ENCODE measurements at regions not wholly inside any gene's neighbourhood (a gene's known extent, or its start where the extent isn't known, plus 50 kb on each side); places are given as distances from the start of the nearest gene placed in this dataset.
"Not testable (repeated sequence)": the region's sequence is repeated elsewhere in the genome, so short reads cannot be mapped to it uniquely, and the experiment has no call there.

GRCh38 chr19:5245631-5246553, 94.7 kb downstream of the PTPRS start:
- Histone ChIP-seq H3K27ac (no peak overlapping the region), H3K4me3 (ENCODE audit: low read depth, low read length) (no peak overlapping the region), H3K9me3 (ENCODE audit: control insufficient read depth, low read length) (no peaks in the 10 kb centered on the region), H3K4me1 (no peaks in the 10 kb centered on the region), H3K9ac (no peak overlapping the region), H2AFZ (no peak overlapping the region), H3K27me3 (ENCODE audit: control insufficient read depth, insufficient read depth, low read length) (no peaks in the 10 kb centered on the region), H3K4me2 (ENCODE audit: low read length) (no peak overlapping the region), H3K79me2 (no peaks in the 10 kb centered on the region), H3K36me3 (ENCODE audit: control insufficient read depth, insufficient read depth, low read length) (no peaks in the 10 kb centered on the region)
- TF ChIP-seq CTCF (IDR thresholded peaks at IDR 0.05), result no peak

- Histone ChIP-seq H3K4me1 (no peaks in the 10 kb centered on the region), H3K36me3 (ENCODE audit: control insufficient read depth, insufficient read depth, low read length) (no peaks in the 10 kb centered on the region), H2AFZ (no peak overlapping the region), H3K27ac (no peak overlapping the region), H3K27me3 (ENCODE audit: control insufficient read depth, insufficient read depth, low read length) (no peaks in the 10 kb centered on the region), H3K9ac (no peak overlapping the region), H3K4me2 (ENCODE audit: low read length) (no peak overlapping the region), H3K79me2 (no peaks in the 10 kb centered on the region), H3K4me3 (ENCODE audit: low read depth, low read length) (no peak overlapping the region), H3K9me3 (ENCODE audit: control insufficient read depth, low read length) (no peaks in the 10 kb centered on the region)
- TF ChIP-seq CTCF (IDR thresholded peaks at IDR 0.05), result no peak
These were observed 96.3 kb downstream of the PTPRS start for GRCh38 chr19:5244351-5244750.

- no peaks in the 10 kb centered on the region for H3K4me1 ChIP-seq
- no peak overlapping the region for H2AFZ ChIP-seq
- no peak overlapping the region for H3K27ac ChIP-seq
- no peak for TF ChIP-seq CTCF (IDR thresholded peaks at IDR 0.05)
- H3K9me3 ChIP-seq (ENCODE audit: control insufficient read depth, low read length), result no peaks in the 10 kb centered on the region
- no peaks in the 10 kb centered on the region for H3K79me2 ChIP-seq
- H3K4me3 ChIP-seq (ENCODE audit: low read depth, low read length), result no peak overlapping the region
- H3K27me3 ChIP-seq (ENCODE audit: control insufficient read depth, insufficient read depth, low read length), result no peaks in the 10 kb centered on the region
- no peak overlapping the region for H3K4me2 ChIP-seq (ENCODE audit: low read length)
- no peaks in the 10 kb centered on the region for H3K36me3 ChIP-seq (ENCODE audit: control insufficient read depth, insufficient read depth, low read length)
- no peak overlapping the region for H3K9ac ChIP-seq
These were observed 96.7 kb downstream of the PTPRS start for GRCh38 chr19:5243878-5244277.

- H3K36me3 ChIP-seq (ENCODE audit: control insufficient read depth, insufficient read depth, low read length); H3K9ac ChIP-seq; H3K79me2 ChIP-seq; H3K4me2 ChIP-seq (ENCODE audit: low read length); H2AFZ ChIP-seq; H3K4me3 ChIP-seq (ENCODE audit: low read depth, low read length); H3K27me3 ChIP-seq (ENCODE audit: control insufficient read depth, insufficient read depth, low read length); H3K9me3 ChIP-seq (ENCODE audit: control insufficient read depth, low read length); H3K4me1 ChIP-seq; H3K27ac ChIP-seq: not testable (repeated sequence)
These were observed 98.7 kb downstream of the PTPRS start for GRCh38 chr19:5241896-5242295.

- no peaks in the 10 kb centered on the region for H3K36me3 ChIP-seq (ENCODE audit: control insufficient read depth, insufficient read depth, low read length)
- H3K27ac ChIP-seq, result no peak overlapping the region
- H2AFZ ChIP-seq, result no peak overlapping the region
- no peaks in the 10 kb centered on the region for H3K4me1 ChIP-seq
- no peaks in the 10 kb centered on the region for H3K79me2 ChIP-seq
- no peak overlapping the region for H3K4me3 ChIP-seq (ENCODE audit: low read depth, low read length)
- no peaks in the 10 kb centered on the region for H3K27me3 ChIP-seq (ENCODE audit: control insufficient read depth, insufficient read depth, low read length)
- no peak for TF ChIP-seq CTCF (IDR thresholded peaks at IDR 0.05)
- H3K9ac ChIP-seq, result no peak overlapping the region
- H3K4me2 ChIP-seq (ENCODE audit: low read length), result no peak overlapping the region
- no peaks in the 10 kb centered on the region for H3K9me3 ChIP-seq (ENCODE audit: control insufficient read depth, low read length)
These were observed 100.6 kb downstream of the PTPRS start for GRCh38 chr19:5240011-5240410.

Measured in parathyroid adenoma (tissue), 2 donors.